ENCODE measurements at regions not wholly inside any gene's neighbourhood (a gene's known extent, or its start where the extent isn't known, plus 50 kb on each side); places are given as distances from the start of the nearest gene placed in this dataset.
"Not testable (repeated sequence)": the region's sequence is repeated elsewhere in the genome, so short reads cannot be mapped to it uniquely, and the experiment has no call there.

DNA sequence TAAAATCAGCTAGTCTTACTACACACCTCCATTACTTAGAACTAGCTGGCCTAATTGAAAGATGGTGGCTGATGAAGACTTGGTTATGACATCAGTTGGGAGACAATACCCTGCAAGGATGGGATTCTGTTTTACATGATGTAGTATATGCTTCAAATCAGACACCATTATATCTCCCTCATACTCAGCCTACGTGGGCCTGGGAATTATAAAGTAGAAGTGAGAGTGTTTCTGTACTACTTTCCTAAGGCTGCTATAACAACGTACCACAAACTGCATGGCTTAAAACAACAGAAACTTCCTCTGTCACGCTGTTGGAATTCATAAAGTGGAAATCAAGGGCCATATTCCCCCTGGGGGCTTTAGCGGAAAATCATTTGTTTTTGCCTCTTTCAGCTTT, 190.4 kb downstream of the PAH start:
- DNase-seq, result no peak

DNA sequence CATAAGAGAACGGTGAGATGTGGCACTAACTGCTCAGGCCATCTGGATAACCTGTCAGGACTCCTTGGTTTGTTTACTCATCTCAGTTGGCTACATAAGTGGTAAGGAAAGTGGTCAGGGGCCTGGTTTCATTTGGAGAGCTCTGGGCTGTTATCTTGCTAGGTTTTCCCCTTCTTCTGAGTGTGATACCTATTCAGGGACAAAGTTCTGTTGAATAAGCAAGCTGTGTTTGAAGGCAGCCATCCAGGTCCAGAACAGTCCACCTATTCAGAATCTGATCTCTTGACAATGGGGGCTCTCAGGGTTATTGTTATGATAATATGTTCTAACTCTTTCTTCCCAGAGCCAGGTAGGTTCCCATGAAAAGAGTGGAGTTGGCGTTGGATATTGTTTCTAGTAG, 194.9 kb downstream of the PAH start:
- peak; percentile 1 for DNase-seq

- DNase-seq, result no peak
Observed at GRCh38 chr12:102708108-102708507, 208.9 kb downstream of the PAH start.

- DNase-seq, result peak; percentile 24
Observed at GRCh38 chr12:102702447-102703114, 214.5 kb downstream of the PAH start.

GRCh38 chr12:102696045-102696444, 215.7 kb upstream of the IGF1 start:
- no peak for DNase-seq

GRCh38 chr12:102694903-102695302, 214.5 kb upstream of the IGF1 start:
- DNase-seq, result no peak

DNA sequence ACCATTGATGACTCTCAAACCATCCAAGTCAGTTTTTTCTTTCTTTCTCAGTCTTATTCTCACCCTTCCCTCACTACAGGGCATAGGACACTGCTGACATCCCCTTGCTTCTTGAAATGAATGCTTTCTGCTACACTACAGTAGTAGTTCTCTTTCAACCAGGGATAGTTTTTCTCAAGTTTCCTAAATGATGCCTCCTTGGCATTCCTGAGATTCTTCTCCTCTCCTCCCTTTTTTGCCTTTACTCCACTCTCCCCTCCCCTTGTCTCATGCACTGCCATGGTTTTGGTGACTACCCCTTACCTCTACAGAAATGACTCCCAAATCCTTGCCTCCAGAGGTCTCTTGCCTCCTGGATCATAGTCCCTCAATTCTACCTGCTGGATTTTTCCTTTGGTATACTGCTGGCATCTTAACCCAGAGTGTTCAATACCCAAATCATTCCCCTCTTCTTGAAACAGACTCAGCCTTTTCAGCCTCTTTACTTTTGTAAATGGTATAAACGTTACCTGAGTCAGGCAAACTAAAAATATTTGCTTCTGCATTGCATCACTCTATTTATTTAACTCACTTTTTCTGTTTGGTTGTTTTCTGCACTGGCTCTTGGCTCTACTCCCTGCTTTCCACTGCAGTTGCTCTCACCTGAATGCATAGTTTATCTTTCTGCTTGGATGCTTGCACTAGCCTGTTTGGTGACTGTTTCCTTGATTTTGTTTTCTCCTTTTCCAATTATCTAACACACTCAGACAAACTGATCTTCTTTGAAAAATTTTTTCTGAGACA, 211.6 kb upstream of the IGF1 start:
- DNase-seq, result no peak

- no peak for DNase-seq
Observed at GRCh38 chr12:102690253-102690652, 209.9 kb upstream of the IGF1 start.

DNA sequence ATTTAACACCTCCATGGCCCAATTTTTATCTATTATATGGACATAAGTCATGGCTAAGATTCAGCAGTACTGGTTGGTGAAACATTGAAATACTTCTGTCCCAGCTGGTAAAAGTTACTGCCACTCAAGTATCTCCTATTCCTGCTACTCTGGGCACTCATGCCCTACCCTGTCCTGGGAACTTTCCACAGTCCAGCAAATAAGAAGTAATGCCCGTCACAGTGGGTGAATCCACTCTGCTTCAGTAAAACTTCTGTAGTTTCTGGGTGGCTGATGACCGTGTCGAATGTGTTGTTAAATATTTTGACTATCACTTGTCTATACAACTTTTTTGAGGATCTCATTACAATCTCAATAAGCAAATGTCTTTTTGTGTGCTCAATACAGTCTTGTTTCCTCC, 209.3 kb upstream of the IGF1 start:
- no peak for DNase-seq

GRCh38 chr12:102687523-102687922, 207.2 kb upstream of the IGF1 start:
- no peak for DNase-seq

- DNase-seq, result no peak
Observed at GRCh38 chr12:102685841-102686240, 205.5 kb upstream of the IGF1 start.

DNA sequence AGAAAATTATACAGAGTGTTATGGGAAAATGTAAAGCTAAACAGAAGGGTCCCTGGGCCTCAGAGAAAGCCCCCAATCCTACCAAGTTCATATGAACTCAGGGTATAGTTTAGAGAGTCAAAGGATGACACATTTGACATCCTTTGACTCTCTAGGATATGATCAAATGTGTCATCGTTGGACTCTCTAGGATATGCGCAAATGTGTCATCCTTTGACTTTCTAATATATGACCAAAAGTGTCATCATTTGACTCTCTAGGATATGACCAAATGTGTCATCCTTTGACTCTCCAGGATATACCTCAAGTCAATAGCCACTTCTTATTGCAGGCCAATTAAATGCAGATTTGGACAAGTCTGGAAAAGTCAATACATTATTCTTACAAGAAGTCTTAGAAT, 204.8 kb upstream of the IGF1 start:
- DNase-seq, result no peak

DNA sequence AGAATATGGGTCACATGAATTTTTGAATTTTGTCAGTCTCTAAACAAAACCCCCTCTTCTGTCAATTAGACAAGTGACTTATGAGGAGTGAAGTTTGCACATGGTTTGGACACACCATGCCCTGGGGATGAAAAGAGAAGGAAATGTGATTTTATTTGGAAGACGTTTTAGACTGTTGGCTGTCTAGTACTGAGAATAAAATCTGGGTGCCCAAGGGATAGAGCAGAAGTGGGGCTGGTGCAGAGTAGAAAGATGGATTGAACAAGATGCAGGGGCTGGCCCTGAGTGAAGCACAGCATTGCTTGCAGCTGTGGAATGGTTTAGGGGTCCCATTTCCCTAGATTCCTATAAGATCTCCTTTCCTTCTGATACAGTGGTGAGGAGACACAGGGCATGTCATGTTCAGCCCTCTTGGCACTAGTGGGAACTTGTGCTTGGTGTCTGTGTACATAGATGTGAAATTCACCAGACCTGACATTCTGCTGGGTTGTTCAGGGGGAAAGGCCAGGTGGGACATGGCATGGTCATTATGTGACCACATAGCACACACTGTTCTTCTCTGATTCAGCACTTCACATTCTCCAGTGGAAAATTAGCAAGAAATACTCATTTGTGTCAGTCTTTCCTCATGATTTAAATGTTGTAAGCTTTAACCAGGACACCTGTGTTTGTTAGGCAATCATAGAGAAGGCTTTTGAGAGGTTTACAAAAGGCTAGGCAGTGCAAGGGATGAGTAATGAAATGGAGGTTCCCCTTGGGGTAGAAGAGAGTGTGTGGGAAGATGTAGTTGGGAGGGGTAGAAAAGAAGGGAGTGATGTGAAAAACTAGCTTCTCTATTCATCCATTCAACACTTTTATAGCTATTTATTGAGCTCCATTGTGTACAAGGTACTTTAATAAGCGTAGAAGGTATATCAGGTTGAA, 202.3 kb upstream of the IGF1 start:
- DNase-seq, result no peak

GRCh38 chr12:102681747-102682146, 201.4 kb upstream of the IGF1 start:
- no peak for DNase-seq

DNA sequence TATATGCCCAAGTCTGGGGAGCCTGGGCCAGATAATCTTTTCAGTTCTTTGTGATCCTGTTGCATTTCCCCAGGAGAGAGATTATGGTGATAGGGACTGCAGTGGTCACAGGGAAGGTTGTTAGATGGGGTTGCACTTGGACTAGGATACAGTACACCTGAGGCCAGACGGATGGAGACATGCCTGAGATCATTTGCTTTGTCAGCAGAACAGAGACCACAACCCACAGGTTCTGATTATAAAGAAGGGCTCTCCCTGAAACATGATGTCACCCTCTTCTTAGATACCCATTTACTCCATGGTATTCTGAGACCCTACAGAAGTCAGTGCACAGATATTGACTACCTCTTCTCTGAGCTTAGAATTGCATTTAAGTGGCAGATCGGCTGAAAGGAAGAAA, 200.9 kb upstream of the IGF1 start:
- DNase-seq, result no peak

GRCh38 chr12:102680304-102680703, 199.9 kb upstream of the IGF1 start:
- no peak for DNase-seq

DNA sequence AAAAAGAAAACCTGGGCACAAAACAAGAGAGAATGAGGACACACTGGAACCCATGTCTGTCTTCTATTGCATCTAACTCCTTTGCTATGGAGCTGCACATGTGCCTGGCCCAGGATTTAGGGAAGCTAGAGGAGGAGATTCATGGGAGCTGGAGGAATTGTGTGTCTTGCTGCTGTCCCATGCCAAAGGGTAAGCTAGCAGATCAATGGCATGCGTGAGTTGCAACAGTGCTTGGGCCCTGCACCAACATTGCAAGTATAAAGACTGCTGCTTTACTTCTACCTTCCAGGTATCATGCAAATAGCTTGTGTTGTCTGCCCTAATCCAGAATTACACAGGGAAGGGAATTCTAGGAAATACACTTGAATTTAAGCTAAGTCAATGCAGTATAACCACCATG, 196.4 kb upstream of the IGF1 start:
- no peak for DNase-seq

DNA sequence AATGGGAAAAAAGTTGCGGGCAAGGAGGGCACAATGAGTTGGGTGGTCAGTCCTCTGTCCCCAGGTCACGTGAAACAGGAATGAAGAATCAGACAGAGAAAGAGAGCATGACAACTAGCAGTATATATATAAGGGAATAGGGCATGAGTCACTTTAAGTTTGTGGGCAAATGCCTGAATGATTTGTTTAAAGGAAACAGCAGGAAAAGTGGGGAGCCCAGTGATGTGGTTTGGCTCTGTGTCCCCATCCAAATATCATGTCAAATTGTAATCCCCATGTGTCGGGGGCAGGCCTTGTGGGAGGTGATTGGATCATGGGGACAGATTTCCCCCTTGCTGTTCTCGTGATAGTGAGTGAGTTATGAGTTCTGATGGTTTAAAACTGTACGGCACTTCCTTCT, 195.3 kb upstream of the IGF1 start:
- DNase-seq, result no peak

DNA sequence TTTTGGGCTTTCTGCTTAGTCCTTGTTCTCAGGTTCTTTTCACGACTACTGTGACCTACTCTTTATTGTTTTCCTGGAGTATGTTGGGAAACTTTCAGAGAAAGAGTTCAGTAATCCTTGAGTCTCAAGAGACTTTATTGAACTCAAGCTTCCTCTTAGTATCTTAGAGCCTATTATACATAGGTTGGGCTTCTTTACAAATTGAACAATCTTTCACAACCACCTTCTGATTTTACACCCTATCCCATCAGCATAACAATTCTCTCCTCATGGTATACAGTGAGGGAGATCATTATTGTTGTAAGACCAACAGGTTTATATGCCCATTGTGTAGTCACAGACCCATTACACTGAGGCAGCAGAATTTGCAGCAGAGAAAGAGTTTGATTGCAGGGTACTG, 193.2 kb upstream of the IGF1 start:
- DNase-seq, result no peak

- DNase-seq, result not testable (repeated sequence)
Observed at GRCh38 chr12:102672212-102672611, 191.8 kb upstream of the IGF1 start.

GRCh38 chr12:102669056-102669455, 188.7 kb upstream of the IGF1 start:
- no peak for DNase-seq

GRCh38 chr12:102666176-102666575, 185.8 kb upstream of the IGF1 start:
- not testable (repeated sequence) for DNase-seq

- DNase-seq, result no peak
Observed at GRCh38 chr12:102659200-102659911, 179.0 kb upstream of the IGF1 start.
